ENCODE measurements at regions not wholly inside any gene's neighbourhood (a gene's known extent, or its start where the extent isn't known, plus 50 kb on each side); places are given as distances from the start of the nearest gene placed in this dataset.

- DNase-seq (ENCODE audit: low spot score), result no peak
Measured at GRCh38 chr13:33717775-33718174, 100.2 kb upstream of the RFC3 start.

GRCh38 chr13:33721724-33722123 lies 96.2 kb upstream of the RFC3 start:
- no peak for DNase-seq (ENCODE audit: low spot score)

- no peak for DNase-seq (ENCODE audit: low spot score)
Measured at GRCh38 chr13:33722216-33722915, 95.6 kb upstream of the RFC3 start.

GRCh38 chr13:33723365-33723764 lies 94.6 kb upstream of the RFC3 start:
- no peak for DNase-seq (ENCODE audit: low spot score)

GRCh38 chr13:33723772-33724435 lies 94.0 kb upstream of the RFC3 start:
- DNase-seq (ENCODE audit: low spot score), result peak; percentile 81

- no peak for DNase-seq (ENCODE audit: low spot score)
Measured at GRCh38 chr13:33725340-33725739, 92.6 kb upstream of the RFC3 start.

- DNase-seq (ENCODE audit: low spot score), result no peak
Measured at GRCh38 chr13:33727297-33728083, 90.5 kb upstream of the RFC3 start.

- DNase-seq (ENCODE audit: low spot score), result no peak
Measured at GRCh38 chr13:33728271-33729037, 89.5 kb upstream of the RFC3 start.

- DNase-seq (ENCODE audit: low spot score), result no peak
Measured at GRCh38 chr13:33730147-33730546, 87.8 kb upstream of the RFC3 start.

- no peak for DNase-seq (ENCODE audit: low spot score)
Measured at GRCh38 chr13:33730619-33731018, 87.3 kb upstream of the RFC3 start.

- DNase-seq (ENCODE audit: low spot score), result no peak
Measured at GRCh38 chr13:33735276-33735675, 82.7 kb upstream of the RFC3 start.

- DNase-seq (ENCODE audit: low spot score), result no peak
Measured at GRCh38 chr13:33739254-33739653, 78.7 kb upstream of the RFC3 start.

GRCh38 chr13:33740134-33740538 lies 77.8 kb upstream of the RFC3 start:
- DNase-seq (ENCODE audit: low spot score), result no peak

- no peak for DNase-seq (ENCODE audit: low spot score)
Measured at GRCh38 chr13:33742321-33742720, 75.6 kb upstream of the RFC3 start.

GRCh38 chr13:33743438-33744368 lies 74.2 kb upstream of the RFC3 start:
- no peak for DNase-seq (ENCODE audit: low spot score)

- DNase-seq (ENCODE audit: low spot score), result no peak
Measured at GRCh38 chr13:33744589-33745369, 73.2 kb upstream of the RFC3 start.

- DNase-seq (ENCODE audit: low spot score), result no peak
Measured at GRCh38 chr13:33745370-33746324, 72.3 kb upstream of the RFC3 start.

GRCh38 chr13:33746867-33747266 lies 71.1 kb upstream of the RFC3 start:
- DNase-seq (ENCODE audit: low spot score), result no peak

- no peak for DNase-seq (ENCODE audit: low spot score)
Measured at GRCh38 chr13:33751151-33751550, 66.8 kb upstream of the RFC3 start.
